Loucy (cell line): ENCODE measurements at regions not wholly inside any gene's neighbourhood (a gene's known extent, or its start where the extent isn't known, plus 50 kb on each side); places are given as distances from the start of the nearest gene placed in this dataset.

Source experiments
- EZH2phosphoT487 ChIP-seq: fragments of 200-600 bp; IDR thresholded peaks from 2 replicates; pipeline ENCODE4 v1.6.1; 2018; ENCODE audit warnings: antibody characterized with exemption, mild to moderate bottlenecking, moderate library complexity, borderline replicate concordance
- TF ChIP-seq, protein P1 (sequence below): fragments of 200-600 bp; sonication (generic); conservative IDR thresholded peaks from 2 replicates; pipeline ENCODE4 v1.5.1; 2014; ENCODE audit warnings: mild to moderate bottlenecking, antibody characterized with exemption, low read length

DNA sequence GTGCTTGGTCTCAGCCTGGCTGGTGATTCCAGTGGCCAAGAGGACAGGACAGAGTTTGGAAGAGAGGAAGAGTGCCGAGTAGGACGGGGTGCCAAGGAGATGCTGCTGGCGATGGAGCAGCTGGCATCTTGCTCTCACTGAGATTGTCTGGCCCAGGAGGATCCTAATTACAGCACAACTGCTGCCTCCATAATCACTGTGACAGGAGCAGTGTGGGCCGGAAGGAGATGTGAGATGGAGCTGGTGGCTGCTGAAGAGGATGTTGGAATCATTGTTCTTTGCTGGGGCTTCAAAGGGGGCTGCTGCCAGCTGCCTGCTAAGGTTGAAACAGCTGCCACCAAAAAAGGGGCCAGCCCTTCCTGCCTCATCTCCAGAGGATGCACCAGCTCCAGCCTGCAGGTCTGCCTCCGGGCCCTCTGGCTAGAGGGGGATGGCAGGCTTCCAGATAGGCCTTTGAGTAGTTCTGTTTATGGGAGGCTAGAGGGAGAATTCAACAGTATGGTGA, 214.4 kb downstream of the RNF144B start:
- TF ChIP-seq, protein P1, sequence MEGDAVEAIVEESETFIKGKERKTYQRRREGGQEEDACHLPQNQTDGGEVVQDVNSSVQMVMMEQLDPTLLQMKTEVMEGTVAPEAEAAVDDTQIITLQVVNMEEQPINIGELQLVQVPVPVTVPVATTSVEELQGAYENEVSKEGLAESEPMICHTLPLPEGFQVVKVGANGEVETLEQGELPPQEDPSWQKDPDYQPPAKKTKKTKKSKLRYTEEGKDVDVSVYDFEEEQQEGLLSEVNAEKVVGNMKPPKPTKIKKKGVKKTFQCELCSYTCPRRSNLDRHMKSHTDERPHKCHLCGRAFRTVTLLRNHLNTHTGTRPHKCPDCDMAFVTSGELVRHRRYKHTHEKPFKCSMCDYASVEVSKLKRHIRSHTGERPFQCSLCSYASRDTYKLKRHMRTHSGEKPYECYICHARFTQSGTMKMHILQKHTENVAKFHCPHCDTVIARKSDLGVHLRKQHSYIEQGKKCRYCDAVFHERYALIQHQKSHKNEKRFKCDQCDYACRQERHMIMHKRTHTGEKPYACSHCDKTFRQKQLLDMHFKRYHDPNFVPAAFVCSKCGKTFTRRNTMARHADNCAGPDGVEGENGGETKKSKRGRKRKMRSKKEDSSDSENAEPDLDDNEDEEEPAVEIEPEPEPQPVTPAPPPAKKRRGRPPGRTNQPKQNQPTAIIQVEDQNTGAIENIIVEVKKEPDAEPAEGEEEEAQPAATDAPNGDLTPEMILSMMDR = no peak
- no peak for TF ChIP-seq EZH2phosphoT487
